HG02759 (cell line): ENCODE measurements at regions not wholly inside any gene's neighbourhood (a gene's known extent, or its start where the extent isn't known, plus 50 kb on each side); places are given as distances from the start of the nearest gene placed in this dataset.
"Not testable (repeated sequence)": the region's sequence is repeated elsewhere in the genome, so short reads cannot be mapped to it uniquely, and the experiment has no call there.

Experiments
- ATAC-seq: cut with Tn5 transposase; IDR thresholded peaks from one replicate; pipeline ENCODE4 v1.9.1; 2021; ENCODE audit warnings: mild to moderate bottlenecking, moderate library complexity; ENCODE audit not compliant: unreplicated experiment

DNA sequence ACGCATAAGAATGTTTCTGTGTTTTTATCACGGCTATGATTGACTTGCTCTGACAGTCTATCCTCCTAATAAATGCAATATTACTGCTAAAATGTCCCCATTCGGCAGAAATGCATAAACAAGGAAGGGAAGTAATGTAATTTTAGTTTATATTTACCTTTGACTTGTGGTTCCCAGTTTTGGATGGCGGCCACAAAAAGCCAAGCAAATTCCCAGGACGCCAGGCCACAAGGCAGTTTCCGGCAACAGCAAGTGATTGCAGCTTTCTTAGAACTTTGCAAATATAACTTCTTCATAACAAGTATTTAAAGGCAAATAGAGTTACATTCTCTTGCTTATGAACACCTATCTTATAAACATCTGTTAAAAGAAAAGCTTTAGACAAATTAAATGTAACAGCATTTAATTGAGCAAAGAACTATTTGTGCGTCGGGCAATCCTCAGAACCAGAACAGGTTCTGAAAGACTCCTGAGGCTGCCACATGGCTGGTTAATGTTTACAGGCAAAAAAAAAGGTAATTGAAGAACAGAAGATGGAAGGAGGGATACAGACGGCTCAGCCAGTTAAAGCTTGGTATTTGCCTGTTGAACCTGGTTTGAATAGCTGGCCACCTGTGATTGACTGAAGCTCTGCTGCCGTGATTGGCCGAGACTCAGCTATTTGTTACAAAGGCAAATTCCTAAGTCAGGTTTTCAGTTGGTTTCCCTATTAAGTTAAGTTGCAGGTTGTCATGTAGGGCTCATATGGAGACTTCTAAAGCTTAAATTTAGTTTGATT is 80.8 kb downstream of the C21orf91 start:
- ATAC-seq = no peak

GRCh38 chr21:17736072-17736471 is 83.1 kb downstream of the C21orf91 start:
- no peak for ATAC-seq

GRCh38 chr21:17733209-17733608 is 85.9 kb downstream of the C21orf91 start:
- no peak for ATAC-seq

GRCh38 chr21:17732306-17732705 is 86.8 kb downstream of the C21orf91 start:
- ATAC-seq = no peak

DNA sequence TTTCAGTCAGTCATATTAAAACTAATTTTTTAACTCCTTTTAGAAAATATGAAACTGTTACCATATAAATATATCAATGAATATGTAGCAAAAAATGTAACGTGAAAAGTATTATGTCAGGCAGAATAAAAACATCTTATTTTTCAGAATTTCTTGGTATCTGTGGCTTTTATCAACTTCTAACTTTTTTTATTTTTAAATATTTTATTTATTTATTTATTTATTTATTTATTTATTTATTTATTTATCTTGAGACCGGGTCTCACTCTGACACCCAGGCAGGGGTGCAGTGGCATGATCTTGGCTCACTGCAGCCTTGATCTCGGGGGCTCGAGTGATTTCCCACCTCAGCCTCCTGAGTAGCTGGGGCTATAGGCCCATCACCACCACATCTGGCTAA is 87.6 kb downstream of the C21orf91 start:
- ATAC-seq = no peak

DNA sequence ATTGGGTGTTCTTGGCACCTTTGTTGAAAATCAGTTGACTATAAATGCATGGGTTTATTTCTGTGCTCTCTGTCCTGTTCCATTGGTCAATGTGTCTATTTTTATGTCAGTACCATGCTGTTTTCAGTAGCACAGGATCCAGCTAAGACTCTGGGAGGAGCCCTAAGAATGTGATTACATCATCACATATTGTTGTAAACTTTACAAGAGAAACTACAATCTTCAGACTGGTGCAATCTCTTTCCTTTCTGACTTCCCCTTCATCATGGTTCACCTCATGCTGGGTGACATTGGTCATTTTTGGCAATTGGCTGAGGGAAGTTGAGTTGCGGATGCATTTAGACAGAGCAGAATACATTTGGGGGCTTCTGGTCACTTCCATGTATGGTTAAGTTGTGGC is 88.4 kb downstream of the C21orf91 start:
- no peak for ATAC-seq

GRCh38 chr21:17729455-17729854 is 89.7 kb downstream of the C21orf91 start:
- ATAC-seq = no peak

GRCh38 chr21:17727361-17727760 is 91.8 kb downstream of the C21orf91 start:
- ATAC-seq = no peak

GRCh38 chr21:17726047-17726829 is 92.9 kb downstream of the C21orf91 start:
- ATAC-seq = no peak

- no peak for ATAC-seq
These were observed 93.8 kb downstream of the C21orf91 start for GRCh38 chr21:17725339-17725738.

DNA sequence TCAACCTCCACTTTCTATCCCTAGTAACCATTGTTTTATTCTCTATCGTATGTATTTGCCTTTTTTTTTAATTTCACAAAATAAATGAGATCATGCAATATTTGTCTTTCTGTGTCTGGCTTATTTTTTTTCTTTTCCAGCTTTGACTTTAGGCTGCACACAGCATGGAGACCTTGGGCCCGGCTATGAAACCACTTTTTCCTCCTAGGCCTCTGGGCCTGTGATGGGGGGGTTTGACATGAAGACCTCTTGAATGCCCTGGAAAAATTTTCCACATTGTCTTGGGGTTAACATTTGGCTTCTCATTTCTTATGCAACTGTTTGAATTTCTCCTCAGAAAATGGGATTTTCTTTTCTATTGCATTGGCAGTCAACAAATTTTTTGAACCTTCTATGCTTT is 100.2 kb upstream of the BTG3 start:
- ATAC-seq = no peak

DNA sequence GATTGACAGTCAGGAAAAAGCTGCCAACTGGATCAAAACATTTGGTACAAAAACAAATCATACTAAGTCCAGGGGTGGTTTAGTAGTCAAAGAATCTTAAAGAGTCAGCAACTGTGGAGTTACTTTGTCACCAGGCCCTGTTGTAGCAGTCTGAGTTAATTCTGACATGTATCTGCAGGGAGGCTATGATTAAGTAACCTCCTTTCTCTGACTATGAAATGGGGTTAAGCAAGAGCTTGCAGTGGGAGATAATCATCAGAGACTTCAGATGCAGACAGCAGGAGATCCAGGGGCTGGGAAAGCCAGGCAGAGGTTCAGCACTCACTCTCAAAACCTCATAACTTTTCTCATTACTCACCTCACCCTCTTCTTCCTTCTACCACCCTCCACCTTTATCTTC is 99.2 kb upstream of the BTG3 start:
- no peak for ATAC-seq

DNA sequence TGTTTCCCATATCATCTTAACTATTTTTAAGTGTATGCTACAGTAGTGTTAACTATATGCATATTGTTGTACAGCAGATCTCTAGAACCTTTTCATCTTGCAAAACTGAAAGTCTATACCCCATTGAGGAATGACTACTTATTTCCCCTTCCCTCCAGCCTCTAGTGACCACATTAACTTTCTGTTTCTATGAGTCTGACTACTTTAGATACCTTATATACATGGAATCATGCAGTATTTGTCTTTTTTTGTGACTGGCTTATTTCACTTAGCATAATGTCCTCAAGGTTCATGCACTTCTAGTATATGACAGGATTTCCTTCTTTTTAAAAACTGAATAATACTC is 96.5 kb upstream of the BTG3 start:
- ATAC-seq = peak; percentile 98

- peak; percentile 63 for ATAC-seq
These were observed 96.0 kb upstream of the BTG3 start for GRCh38 chr21:17708522-17709265.

DNA sequence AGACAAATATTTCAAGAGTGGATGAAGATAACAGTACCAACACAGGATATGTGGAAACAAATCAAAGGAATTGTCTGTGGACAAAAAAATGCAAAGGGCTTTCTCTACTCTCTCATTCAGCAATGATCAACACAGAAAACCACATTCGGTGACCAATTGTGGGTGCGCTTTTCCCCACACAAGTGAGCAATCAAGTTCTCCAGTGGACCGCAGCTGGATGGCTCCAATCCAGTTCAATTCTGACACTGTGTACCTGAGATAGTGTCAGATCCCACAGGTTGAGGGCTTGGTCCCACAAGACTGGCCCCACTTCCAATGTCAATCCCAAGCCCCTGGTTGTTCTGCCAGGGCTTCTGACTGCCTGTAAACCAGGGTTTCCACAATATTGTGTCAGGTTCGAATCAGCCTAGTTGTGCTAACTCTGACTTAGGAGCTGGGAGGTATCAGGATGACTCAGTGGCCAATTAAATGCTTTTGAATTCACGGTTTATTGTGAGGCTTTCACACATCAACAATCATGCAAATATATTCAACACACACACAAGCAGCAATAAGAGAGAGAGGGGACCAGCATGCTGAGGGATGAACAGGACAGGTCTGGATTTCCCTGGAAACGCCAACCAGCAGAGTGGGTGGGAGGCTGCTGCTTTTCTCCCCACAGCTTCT is 87.0 kb upstream of the BTG3 start:
- ATAC-seq = peak; percentile 82

- no peak for ATAC-seq
These were observed 84.8 kb upstream of the BTG3 start for GRCh38 chr21:17697473-17697872.

DNA sequence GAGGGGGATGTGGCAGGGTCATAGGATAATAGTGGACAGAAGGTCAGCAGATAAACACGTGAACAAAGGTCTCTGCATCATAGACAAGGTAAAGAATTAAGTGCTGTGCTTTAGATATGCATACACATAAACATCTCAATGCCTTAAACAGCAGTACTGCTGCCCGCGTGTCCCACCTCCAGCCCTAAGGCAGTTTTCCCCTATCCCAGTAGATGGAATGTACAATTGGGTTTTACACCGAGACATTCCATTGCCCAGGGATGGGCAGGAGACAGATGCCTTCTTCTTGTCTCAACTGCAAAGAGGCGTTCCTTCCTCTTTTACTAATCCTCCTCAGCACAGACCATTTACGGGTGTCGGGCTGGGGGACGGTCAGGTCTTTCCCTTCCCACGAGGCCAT is 81.7 kb upstream of the BTG3 start:
- not testable (repeated sequence) for ATAC-seq

DNA sequence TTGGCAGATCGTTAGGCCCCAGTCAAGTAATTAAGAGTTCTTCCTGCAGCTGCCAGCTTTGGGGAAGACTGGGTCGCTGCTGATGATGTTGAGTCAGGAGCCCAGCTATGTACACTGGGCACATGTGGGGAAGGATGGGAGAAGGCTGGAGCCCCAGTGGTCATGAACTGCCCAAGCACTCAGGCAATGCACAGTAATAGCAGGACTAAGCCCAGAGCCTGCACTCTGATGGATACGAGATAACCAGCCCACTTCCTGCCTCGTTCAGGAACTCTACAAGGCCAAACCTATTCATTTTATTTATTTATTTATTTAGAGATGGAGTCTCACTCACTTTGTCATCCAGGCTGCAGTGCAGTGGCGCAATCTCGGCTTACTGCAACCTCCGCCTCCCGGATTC is 81.1 kb upstream of the BTG3 start:
- ATAC-seq = no peak

GRCh38 chr21:17690078-17690494 is 77.4 kb upstream of the BTG3 start:
- no peak for ATAC-seq

- no peak for ATAC-seq
These were observed 76.5 kb upstream of the BTG3 start for GRCh38 chr21:17688912-17689874.
